C4-2B (cell line): ENCODE measurements at regions not wholly inside any gene's neighbourhood (a gene's known extent, or its start where the extent isn't known, plus 50 kb on each side); places are given as distances from the start of the nearest gene placed in this dataset.

Experiments used
- CTCF ChIP-seq: fragments of 450-650 bp; conservative IDR thresholded peaks from 2 replicates; pipeline ENCODE4 v1.5.1; 2017; ENCODE audit warnings: mild to moderate bottlenecking
- ZFX ChIP-seq: fragments of 450-650 bp; IDR thresholded peaks from 2 replicates; pipeline ENCODE4 v1.6.1; 2017

GRCh38 chr11:134658481-134659225, 246.6 kb upstream of the B3GAT1 start:
- no peak for TF ChIP-seq CTCF
- no peak for TF ChIP-seq ZFX
